Suppressor macrophage treated with lipopolysaccharide for 1 hour (primary cell): ENCODE measurements at regions not wholly inside any gene's neighbourhood (a gene's known extent, or its start where the extent isn't known, plus 50 kb on each side); places are given as distances from the start of the nearest gene placed in this dataset.
"Not testable (repeated sequence)": the region's sequence is repeated elsewhere in the genome, so short reads cannot be mapped to it uniquely, and the experiment has no call there.

Experiments
- DNase-seq, 3 donors: peaks; one replicate each; pipeline ENCODE4 v3.0.0-alpha.2; 2020 to 2022

DNA sequence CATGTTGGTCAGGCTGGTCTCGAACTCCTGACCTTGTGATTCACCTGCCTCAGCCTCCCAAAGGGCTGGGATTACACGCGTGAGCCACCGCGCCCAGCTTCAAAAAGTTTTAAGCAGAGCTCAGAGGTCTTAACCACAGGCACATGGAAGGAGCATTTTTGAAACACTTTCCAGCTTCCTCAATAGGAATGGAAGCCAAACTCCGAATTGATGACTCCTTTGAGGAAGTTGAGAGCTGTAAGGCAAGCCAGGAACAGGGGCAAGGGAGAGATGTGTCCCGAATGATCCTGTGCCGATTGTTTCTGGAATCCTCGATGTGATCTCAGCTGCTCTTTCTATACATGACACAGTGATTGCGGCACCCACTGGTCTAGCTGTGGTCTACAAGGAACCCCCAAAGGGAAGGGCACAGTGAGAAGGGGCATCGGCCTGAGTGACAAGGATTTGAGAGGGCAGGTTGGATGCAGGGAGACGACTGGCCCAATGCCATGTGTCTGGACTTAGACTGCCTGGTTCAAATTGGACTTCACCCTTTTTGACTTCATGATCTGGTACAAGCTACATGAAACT, 116.2 kb downstream of the ADRA2C start:
- DNase-seq = not testable (repeated sequence)

DNA sequence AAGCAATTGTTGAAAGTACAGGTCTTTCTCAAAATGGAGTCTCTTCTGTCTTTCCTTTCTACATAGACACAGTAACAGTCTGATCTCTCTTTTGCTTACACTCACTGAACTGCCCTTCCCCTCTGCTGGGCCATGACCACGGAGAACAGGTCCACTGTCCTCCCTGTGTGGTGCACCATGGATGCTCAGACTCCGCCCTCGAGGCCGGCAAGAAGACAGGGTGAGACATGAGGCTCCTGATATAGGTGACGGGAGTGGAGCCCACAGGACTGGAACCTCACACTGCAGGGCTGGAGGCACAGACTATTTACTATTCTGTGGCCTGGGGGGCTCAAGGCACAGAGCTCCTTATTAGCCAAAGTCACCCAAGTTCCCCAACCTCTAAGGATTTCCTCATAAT, 118.1 kb downstream of the ADRA2C start:
- not testable (repeated sequence) for DNase-seq

DNA sequence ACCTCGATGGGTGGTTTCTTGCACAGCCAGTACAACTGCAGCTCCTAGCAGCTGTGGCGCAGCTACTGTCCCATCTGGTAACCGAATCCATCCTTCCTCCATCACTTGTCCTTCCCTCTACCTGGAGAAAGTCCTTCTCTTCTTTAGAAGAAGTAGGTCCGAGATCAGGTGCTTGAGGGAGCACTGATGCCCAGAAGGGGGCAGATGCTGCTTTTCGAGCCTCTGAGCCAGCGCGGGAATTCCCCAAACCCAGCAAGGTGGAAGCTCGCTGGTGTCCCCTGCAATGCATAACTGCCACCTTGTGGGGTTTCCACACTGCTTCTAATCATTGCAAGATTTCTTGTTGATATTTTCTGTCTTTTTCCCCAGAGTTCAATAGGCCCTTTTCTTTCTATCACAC, 127.4 kb downstream of the ADRA2C start:
- DNase-seq = peak; percentile 10 to 25 (median 20)

DNA sequence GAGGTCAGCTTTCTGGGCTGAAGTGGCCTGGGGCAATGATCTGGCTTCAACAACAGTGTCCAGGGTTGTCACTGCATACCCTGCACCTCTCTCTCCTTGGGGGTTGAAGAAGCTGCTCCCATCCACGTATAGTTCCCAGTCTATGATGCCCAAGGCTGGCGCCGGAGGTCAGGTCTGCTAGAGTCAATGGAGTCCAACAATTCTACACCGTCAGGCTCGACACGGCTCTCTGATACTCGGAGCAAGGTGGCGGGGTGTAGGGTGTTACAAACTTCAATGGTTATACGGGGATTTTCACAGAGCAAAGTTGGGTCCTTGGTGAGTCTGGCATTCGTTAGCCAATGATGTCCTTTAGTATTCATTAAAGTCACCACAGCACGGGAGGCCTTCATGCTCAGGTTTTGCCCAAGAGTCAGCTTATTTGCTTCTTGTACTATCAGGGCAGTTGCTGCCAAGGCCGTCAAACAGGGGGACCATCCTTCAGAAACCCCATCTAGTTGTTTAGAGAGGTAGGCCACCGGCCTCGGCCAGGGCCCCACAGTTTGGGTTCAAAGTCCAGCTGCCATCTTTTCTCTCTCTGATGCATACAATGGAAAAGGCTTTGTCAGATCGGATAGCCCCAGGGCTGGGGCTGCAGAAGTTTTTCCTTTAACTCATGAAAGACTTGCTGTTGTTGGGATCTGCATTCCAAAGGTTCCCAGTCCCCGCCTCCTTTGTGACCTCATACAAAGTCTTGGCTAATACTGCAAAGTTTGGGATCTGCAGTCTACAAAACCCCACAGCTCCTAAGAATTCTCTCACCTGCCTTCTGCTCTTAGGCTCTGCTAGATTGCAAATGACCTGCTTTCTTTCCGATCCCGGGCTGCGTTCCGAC, 128.1 kb downstream of the ADRA2C start:
- DNase-seq = not testable (repeated sequence)

DNA sequence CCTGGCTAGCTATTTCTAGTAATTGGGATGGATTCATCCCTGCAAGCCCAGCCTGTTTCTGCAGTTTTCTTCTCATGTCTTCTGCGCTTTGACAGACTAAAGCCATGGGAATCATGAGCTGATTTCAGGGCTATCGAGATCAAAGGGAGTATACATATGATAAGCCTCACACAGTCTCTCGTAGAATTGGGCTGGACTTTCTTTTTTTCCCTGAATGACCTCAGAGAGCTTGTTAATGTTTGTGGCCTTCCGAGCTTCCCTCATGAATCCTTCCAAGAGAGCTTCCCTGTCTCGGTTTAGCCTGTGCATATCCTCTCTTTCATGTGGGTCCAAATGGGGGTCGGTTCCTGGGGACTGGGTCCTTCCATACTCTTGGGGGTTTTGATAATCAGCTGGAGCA, 130.3 kb downstream of the ADRA2C start:
- no peak for DNase-seq

DNA sequence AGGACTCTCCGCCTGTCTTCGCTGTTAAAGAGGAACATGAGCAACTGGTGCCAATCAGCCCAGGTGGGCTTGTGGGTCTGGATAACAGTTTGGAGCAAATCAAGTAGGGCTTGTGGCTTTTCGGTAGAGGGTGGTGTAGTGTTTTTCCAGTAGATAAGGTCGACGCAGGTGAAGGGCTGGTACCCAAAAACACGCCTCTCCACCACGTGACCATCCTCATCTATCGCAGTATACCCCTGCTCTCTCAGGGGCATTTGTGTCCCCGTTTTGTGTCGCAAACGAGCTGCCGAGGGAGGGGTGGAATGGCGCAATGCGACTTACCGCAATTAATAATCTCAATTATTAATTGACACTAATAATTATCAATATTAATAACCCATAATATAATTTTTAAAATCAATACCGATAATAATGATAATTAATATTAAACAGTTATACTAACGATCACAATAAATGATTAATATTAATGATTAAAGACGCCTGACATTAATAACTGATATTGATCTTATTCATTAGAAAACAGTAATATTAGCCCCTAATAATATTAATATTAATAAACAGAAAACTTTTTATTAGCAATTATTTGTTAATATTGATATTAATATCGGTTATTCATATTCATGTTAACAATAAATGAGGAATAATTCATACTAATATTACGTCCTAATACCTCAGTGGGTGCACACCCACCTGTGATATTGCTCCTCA, 130.8 kb downstream of the ADRA2C start:
- DNase-seq = not testable (repeated sequence)

DNA sequence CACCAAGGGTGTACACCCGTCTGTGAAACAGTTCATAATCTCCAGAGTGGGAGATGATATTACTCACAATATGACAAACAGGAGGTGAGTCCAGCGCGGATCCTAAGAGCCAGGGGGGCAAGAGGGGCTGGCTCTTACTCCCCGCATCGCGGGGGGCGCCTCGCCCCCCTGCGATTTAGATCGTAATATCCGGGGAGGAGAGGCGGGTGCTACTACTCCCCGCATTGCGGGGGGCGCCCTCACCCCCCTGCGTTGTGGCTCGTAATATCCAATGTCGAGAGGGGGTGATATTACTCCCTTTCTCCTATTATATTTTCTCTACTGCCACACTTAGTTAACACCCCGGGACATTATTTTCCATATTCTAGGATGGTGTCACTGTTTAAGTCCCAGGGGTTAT, 131.9 kb downstream of the ADRA2C start:
- no peak for DNase-seq

DNA sequence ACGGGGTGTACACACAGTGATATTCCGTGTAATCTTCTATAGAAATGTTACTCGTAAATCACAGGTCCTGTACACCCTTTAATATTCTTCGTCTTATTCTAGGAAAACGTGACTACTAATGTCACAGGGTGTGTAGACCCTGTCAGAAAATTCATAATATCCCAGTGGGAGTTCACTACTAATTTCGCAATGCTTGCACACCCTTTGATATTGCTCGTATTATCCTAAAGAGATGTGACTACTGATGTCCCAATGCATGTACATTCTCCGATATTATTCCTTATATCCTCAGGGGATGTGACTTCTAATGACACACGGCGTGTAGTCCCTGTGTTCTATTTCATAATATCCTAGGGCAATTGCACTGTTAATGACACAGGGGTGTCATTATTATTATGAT, 132.7 kb downstream of the ADRA2C start:
- not testable (repeated sequence) for DNase-seq

DNA sequence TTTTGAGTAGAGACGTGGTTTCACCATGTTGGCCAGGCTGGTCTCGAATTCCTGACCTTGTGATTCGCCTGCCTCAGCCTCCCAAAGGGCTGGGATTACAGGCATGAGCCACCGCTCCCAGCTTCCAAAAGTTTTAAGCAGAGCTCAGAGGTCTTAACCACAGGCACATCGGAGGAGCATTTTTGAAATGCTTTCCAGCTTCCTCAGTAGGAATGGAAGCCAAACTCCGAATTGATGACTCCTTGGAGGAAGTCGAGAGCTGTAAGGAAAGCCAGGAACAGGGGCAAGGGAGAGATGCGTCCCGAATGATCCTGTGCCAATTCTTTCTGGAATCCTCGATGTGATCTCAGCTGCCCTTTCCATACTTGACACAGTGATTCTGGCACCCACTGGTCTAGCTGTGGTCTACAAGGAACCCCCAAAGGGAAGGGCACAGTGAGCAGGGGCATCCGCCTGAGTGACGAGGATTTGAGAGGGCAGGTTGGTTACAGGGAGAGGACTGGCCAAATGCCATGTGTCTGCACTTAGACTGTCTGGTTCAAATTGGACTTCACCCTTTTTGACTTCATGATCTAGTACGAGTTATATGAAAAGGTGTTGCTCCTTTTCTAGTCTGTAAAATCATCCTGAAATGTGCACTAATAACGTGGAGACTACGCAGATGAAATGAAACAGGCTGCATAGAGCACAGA, 138.2 kb downstream of the ADRA2C start:
- not testable (repeated sequence) for DNase-seq

DNA sequence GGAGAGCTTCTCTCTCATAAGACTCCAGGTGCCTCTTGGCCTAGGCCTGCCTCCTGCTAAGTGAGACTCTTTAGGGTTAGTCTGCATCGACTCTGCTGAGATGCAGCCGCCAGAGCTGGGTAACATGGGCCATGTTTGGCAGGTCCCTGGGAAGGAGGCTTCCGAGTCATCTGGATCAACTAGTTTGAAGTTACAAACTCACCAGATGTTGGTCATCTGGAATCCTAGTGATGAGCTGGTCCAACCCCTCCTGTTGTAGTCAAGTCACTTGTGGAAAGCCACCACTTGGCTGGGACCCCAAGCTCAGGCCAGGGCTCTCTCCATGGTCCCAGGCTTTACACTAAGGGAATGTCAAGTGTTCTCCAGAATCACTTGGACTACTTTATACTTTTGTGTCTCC, 143.4 kb downstream of the ADRA2C start:
- not testable (repeated sequence) for DNase-seq

DNA sequence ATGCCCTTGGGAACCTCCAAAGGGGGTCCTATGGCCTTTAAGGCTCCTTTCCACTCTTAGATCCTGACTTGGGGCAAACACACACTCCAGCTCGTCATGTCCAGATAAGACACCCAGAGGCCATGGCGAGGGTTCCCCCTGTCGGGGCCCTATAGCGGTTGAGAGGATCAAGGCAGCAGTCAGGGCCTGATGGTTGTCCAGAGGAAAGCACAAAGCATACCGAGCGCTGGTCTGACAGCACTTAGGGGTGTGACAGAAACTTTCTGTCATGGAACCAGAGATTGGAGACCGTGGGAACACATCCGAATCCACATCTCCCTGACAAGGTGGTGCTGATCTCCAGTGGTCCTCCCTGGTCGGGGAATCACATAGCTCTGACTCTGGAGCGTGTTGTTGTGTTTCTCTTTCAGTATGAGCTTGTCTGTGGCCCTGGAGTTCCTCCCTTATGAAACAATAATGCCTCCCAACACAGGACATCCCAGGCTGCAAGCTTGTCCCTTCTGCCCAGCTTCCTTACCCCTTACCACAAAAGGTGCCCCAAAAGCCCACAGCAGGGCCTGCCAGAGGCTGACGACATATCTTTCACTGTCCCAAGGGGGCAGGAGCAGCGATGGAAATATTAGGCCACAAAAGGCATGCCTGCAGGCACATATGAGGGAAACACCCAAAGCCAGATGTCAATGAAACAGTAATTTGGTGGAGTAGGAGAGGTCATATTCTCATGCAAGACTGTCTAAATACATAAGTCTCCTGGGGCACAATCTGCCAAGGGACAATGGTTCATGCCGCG, 144.2 kb downstream of the ADRA2C start:
- not testable (repeated sequence) for DNase-seq

DNA sequence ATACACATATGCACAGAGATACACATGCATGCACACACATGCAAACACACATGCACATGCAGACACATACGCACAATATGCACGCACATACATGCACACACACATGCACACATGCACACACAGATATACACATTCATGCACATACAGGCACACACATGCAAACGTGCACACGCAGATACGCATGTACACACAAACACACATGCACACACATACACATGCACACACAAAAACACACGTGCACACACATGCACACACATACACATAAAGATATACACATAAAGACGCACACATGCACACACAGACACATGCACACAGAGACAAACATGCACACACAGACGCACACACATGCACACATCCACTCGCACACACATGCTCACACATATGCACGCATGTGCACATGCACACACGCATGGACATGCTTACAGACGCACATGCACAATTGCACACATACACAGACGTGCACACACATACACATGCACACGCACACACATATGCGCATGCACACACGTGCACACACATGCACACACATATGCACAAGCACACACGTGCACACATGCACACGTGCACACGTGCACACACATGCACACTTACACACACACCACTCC, 145.2 kb downstream of the ADRA2C start:
- no peak for DNase-seq

DNA sequence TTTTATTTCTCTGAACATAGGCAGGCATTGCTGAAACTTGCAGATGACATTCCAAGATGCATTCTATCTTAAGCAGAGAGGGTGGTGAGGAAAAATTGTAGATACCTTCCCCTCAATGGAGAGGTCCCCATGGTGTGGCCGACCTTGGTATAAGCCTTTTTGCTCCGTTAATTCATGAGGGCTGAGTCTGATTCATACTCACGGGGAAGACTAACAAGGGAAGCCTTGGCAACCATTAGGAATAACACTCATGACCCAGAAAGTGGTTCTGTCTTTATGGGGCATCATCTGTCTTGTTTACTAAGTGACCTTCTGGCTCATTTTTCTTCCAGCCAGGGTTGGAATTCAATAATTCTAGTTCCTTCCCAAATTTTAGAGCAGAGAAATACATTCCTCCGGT, 148.3 kb downstream of the ADRA2C start:
- DNase-seq = not testable (repeated sequence)

DNA sequence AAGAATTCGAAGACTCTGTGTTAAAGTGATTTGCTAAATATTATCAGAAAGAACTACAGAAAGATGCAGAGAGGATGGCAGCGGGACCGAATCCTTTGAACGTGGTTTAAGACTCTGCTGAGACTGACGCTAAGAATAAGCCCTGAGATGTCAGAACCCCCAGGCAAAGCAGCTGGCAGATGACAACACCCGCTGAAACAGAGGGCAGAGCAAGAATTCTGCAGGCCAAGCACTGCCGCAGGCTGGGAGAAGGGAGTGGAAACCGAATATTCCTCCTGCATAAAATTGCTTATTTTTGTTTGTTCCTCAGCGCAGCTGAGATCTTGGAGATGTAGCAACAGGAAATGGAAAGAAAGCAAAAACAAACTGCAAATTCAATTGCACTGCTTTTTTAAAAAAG, 153.3 kb downstream of the ADRA2C start:
- not testable (repeated sequence) for DNase-seq

DNA sequence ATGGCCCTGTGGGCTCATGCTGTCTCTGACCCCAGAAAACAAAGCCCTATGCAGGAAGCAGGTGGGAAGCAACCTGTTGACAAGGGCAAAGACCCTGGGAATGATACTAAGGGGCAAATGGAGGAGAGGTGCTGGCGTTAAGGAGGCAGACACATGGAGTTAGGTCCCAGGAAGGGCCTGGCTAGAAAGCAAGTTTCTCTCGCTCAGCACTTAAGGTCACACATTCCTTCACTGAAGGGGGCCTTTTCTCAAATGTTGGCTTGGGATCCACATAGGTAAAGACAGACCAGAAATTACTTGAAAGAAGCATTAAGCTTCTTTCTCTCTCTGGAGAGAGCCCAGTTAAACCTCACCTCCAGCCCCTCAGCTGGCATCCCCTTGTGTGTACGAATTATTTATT, 155.7 kb downstream of the ADRA2C start:
- not testable (repeated sequence) for DNase-seq

DNA sequence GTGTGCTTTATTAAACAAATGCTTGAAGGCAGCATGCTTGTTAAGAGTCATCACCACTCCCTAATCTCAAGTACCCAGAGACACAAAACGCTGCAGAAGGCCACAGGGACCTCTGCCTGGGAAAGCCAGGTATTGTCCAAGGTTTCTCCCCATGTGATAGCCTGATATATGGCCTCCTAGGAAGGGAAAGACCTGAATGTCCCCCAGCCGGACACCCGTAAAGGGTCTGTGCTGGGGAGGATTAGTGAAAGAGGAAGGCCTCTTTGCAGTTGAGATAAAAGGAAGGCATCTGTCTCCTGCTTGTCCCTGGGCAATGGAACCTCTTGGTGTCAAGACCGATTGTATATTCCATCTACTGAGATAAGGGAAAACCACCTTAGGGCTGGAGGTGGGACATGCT, 159.7 kb downstream of the ADRA2C start:
- DNase-seq = not testable (repeated sequence)

DNA sequence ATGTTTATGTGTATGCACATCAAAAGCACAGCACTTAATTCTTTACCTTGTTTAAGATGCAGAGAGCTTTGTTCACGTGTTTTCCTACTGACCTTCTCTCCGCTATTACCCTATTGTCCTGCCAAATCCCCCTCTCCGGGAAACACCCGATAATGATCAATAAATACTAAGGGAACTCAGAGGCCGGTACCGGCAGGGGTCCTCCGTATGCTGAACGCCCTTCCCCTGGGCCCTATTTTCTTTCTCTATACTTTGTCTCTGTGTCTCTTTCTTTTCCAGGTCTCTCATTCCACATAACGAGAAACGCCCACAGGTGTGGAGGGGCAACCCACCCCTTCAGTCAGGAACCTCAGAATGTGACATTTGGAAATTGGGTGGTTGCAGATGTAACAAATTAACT, 160.1 kb downstream of the ADRA2C start:
- not testable (repeated sequence) for DNase-seq

DNA sequence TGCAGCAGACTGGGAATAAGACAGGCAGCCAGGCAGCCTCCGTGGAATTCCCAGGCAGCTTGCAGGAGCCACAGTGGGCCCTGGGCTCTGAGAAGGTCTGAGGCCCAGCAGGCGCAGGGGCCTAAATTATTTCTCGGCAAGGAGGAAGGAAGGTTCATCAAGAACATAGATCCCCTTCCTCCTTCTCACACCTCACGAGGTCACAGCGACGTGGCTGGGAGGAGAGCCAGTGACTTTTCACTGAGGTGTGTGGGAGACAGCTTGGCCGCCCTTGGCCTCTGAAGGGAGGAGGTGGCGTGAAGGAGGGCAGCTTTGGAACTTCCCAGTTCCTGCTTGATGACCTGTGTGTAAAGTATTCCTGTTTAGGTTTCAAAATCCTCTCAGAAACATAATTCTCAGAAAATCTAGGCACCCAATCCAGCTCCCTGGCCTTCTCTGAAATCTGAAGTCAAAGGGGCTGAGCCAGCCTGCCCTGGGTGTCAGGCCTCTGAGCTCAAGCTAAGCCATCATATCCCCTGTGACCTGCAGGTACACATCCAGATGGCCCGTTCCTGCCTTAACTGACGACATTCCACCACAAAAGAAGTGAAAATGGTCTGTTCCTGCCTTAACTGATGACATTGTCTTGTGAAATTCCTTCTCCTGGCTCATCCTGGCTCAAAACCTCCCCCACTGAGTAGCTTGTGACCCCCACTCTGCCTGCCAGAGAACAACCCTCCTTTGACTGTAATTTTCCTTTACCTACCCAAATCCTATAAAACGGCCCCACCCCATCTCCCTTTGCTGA, 161.0 kb downstream of the ADRA2C start:
- DNase-seq = not testable (repeated sequence)

DNA sequence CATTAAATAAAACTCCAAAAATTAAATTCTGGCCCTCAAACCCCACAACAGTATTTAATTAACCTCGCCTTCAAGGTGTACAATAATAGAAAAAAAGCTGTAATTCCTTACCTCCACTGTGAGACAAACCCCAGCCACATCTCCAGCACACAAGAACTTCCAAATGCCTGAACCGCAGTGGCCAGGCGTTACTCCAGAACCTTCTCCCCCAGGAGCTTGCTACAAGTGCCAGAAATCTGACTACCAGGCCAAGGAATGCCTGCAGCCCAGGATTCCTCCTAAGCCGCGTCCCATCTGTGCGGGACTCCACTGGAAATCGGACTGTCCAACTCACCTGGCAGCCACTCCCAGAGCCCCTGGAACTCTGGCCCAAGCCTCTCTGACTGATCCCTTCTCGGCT, 163.2 kb downstream of the ADRA2C start:
- not testable (repeated sequence) for DNase-seq

DNA sequence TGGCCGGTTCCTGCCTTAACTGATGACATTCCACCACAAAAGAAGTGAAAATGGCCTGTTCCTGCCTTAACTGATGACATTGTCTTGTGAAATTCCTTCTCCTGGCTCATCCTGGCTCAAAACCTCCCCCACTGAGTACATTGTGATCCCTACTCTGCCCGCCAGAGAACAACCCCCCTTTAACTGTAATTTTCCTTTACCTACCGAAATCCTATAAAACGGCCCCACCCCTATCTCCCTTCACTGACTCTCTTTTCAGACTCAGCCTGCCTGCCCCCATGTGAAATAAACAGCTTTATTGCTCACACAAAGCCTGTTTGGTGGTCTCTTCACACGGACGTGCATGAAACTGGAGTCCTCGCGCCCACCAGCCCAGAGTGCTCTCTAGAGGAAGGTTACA, 166.5 kb downstream of the ADRA2C start:
- not testable (repeated sequence) for DNase-seq

DNA sequence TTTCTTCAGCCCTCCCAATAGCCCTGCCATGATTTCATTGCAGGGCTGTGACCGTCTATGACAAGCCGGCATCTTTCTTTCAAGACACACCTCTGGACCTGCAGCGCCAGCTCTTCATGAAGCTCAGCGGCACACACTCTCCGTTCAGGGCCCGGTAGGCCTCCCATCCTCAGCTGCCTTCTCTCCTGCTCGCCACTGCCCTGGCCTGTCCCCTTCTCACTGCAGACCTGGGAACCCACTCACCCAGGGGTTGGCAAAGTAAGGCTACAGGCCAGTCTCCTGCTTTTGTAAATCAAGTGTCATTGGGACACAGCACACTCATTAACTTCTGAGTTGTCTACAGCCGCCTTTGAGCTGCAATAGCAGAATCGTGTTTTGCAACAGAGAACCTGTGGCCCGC, 169.2 kb downstream of the ADRA2C start:
- not testable (repeated sequence) for DNase-seq
